Panc1 (cell line): ENCODE measurements at regions not wholly inside any gene's neighbourhood (a gene's known extent, or its start where the extent isn't known, plus 50 kb on each side); places are given as distances from the start of the nearest gene placed in this dataset.

Experiments
- ATAC-seq: fragments of 200-7000 bp; cut with Tn5 transposase; 2 replicates; pipeline ENCODE4 v1.9.1; 2020; ENCODE audit warnings: mild to moderate bottlenecking, moderate library complexity
- BruUV-seq: library from RNA; stranded (reverse); fragments of 400-500 nt; replicated peaks from 2 replicates; lab custom pipeline; 2021; lab: Mats Ljungman, UMichigan
- CTCF ChIA-PET: fragments of 300-600 bp; sonication (Branson Sonifier 250); formaldehyde crosslinking; loops from one replicate; lab custom pipeline; 2022; ENCODE audit warnings: antibody characterized with exemption; lab: Charles Lee
- POLR2A ChIA-PET: fragments of 300-600 bp; sonication (Branson Sonifier 250); formaldehyde crosslinking; loops from one replicate; lab custom pipeline; 2022; ENCODE audit warnings: antibody characterized with exemption; lab: Charles Lee
- DNase-seq: peaks from one replicate; pipeline ENCODE4 v3.0.0-alpha.2; 2010; ENCODE audit warnings: low read depth, low spot score
- H3K27ac ChIP-seq: 2 replicates; pipeline ENCODE4 v1.5.1; 2011; ENCODE audit warnings: mild to moderate bottlenecking, low read length, inconsistent platforms
- H3K27me3 ChIP-seq: fragments of 200-500 bp; sonication (Bioruptor generic); 2 replicates; pipeline ENCODE4 v1.6.0; 2014; ENCODE audit warnings: low read length, inconsistent platforms; ENCODE audit not compliant: control insufficient read depth, insufficient read depth
- H3K36me3 ChIP-seq: fragments of 200-500 bp; sonication (Bioruptor generic); 2 replicates; pipeline ENCODE4 v1.5.1; 2014; ENCODE audit warnings: inconsistent platforms, mild to moderate bottlenecking, low read length, moderate library complexity; ENCODE audit not compliant: control insufficient read depth, insufficient read depth
- H3K4me1 ChIP-seq: 2 replicates; pipeline ENCODE4 v1.5.1; 2011; ENCODE audit warnings: inconsistent platforms, mild to moderate bottlenecking, low read length, moderate library complexity; ENCODE audit not compliant: control insufficient read depth, insufficient read depth
- H3K4me3 ChIP-seq, 2 experiments: 2 replicates each; pipeline ENCODE4 v1.5.1; 2011 to 2012; ENCODE audit warnings: low read depth in 2 of 2, low read length in 2 of 2, mild to moderate bottlenecking in 2 of 2, inconsistent platforms in 1 of 2, moderate library complexity in 1 of 2
- H3K9me3 ChIP-seq: fragments of 200-500 bp; sonication (Bioruptor generic); 2 replicates; pipeline ENCODE4 v1.5.1; 2014; ENCODE audit warnings: low read depth, mild to moderate bottlenecking, inconsistent platforms, low read length, moderate library complexity; ENCODE audit not compliant: control insufficient read depth, insufficient read depth
- CTCF ChIP-seq: fragments of 450-650 bp; IDR thresholded peaks from 2 replicates; pipeline ENCODE4 v1.5.1; 2017; ENCODE audit warnings: mild to moderate bottlenecking
- REST ChIP-seq, 2 experiments: IDR thresholded peaks; 2 replicates each; pipeline ENCODE4 v1.6.1; 2011 to 2012; ENCODE audit warnings: low read depth in 2 of 2, control low read depth in 1 of 2, low read length in 1 of 2, mild to moderate bottlenecking in 1 of 2, moderate library complexity in 1 of 2; ENCODE audit not compliant: insufficient read depth in 1 of 2
- SIN3A ChIP-seq: IDR thresholded peaks from 2 replicates; pipeline ENCODE4 v1.6.1; 2012; ENCODE audit warnings: low read depth, mild to moderate bottlenecking, low read length, moderate library complexity, borderline replicate concordance; ENCODE audit not compliant: insufficient read depth
- in situ Hi-C: cut with HindIII; loops from 2 replicates; pipeline ENCODE4 v1.10.0; 2016; ENCODE audit warnings: low sequenced_read_pairs, low pct_unique_long_range_greater_than_20kb
- intact Hi-C: fragments of 100-400 bp; cut with micrococcal nuclease; formaldehyde crosslinking; loops from one replicate; pipeline ENCODE4 v1.10.0; 2022; ENCODE audit not compliant: unreplicated experiment

GRCh38 chr13:34619326-34619725 is 322.7 kb upstream of the NBEA start:
- intact Hi-C loops: no loop called here
- ATAC-seq (no peak), DNase-seq (no peak)
- Histone ChIP-seq H3K27me3 (no peaks in the 10 kb centered on the region), H3K4me3 (no peak overlapping the region), H3K9me3 (no peaks in the 10 kb centered on the region), H3K4me1 (no peaks in the 10 kb centered on the region), H3K36me3 (no peaks in the 10 kb centered on the region), H3K27ac (no peak overlapping the region)
- CTCF ChIA-PET: no interaction called here
- in situ Hi-C loops: no loop called here
- no TSS peak for BruUV-seq
- POLR2A ChIA-PET: no interaction called here
- TF ChIP-seq CTCF: no peak

- in situ Hi-C loops: no loop called here
- H3K4me1 ChIP-seq: no peaks in the 10 kb centered on the region
- H3K4me3 ChIP-seq: no peak overlapping the region
- TF ChIP-seq REST (IDR thresholded peaks at IDR 0.05; ENCODE audit: insufficient read depth in 1 of 2, low read depth in 2 of 2, low read length in 1 of 2) (no peak), CTCF (no peak)
- no peak overlapping the region for H3K27ac ChIP-seq
- DNase-seq: no peak
- H3K36me3 ChIP-seq: no peaks in the 10 kb centered on the region
- CTCF ChIA-PET: no interaction called here
- no TSS peak for BruUV-seq
- no peak for ATAC-seq
- H3K9me3 ChIP-seq: no peaks in the 10 kb centered on the region
- intact Hi-C loops: no loop called here
- POLR2A ChIA-PET: no interaction called here
- H3K27me3 ChIP-seq: no peaks in the 10 kb centered on the region
Observed at GRCh38 chr13:34620074-34620850, 321.8 kb upstream of the NBEA start.

- Histone ChIP-seq H3K27ac (no peak overlapping the region), H3K27me3 (no peaks in the 10 kb centered on the region), H3K9me3 (no peaks in the 10 kb centered on the region), H3K4me3 (no peak overlapping the region), H3K36me3 (no peaks in the 10 kb centered on the region), H3K4me1 (no peaks in the 10 kb centered on the region)
- intact Hi-C loops (no loop called here), in situ Hi-C loops (no loop called here)
- no peak for ATAC-seq
- ChIA-PET CTCF (no interaction called here), POLR2A (no interaction called here)
- DNase-seq: no peak
- no TSS peak for BruUV-seq
- no peak for TF ChIP-seq SIN3A
Observed at GRCh38 chr13:34620862-34621261, 321.2 kb upstream of the NBEA start.
